Mesothelial cell of epicardium (in vitro differentiated cells): ENCODE measurements at regions not wholly inside any gene's neighbourhood (a gene's known extent, or its start where the extent isn't known, plus 50 kb on each side); places are given as distances from the start of the nearest gene placed in this dataset.

Experiments
- DNase-seq, 2 experiments: peaks; one replicate each; pipeline ENCODE4 v3.0.0; 2021; ENCODE audit warnings: low spot score in 2 of 2; ENCODE audit not compliant: unreplicated experiment in 2 of 2
- H3K27ac Mint-ChIP-seq: 2 replicates; pipeline ENCODE4 v1.8.0; 2021; ENCODE audit warnings: mixed read lengths
- H3K27me3 Mint-ChIP-seq: 2 replicates; pipeline ENCODE4 v1.8.0; 2021; ENCODE audit warnings: low read depth, mixed read lengths
- H3K36me3 Mint-ChIP-seq: 2 replicates; pipeline ENCODE4 v1.8.0; 2021; ENCODE audit warnings: mixed read lengths
- H3K4me1 Mint-ChIP-seq: 2 replicates; pipeline ENCODE4 v1.8.0; 2021; ENCODE audit warnings: mixed read lengths
- H3K4me3 Mint-ChIP-seq: 2 replicates; pipeline ENCODE4 v1.8.0; 2021; ENCODE audit warnings: mild to moderate bottlenecking, moderate library complexity, mixed read lengths
- H3K9me3 Mint-ChIP-seq: 2 replicates; pipeline ENCODE4 v1.8.0; 2021; ENCODE audit warnings: mixed read lengths
- TF ChIP-seq, protein P1 (sequence below): fragments of 200-600 bp; sonication (generic); IDR thresholded peaks from one replicate; pipeline ENCODE4 v1.5.0; 2021; ENCODE audit warnings: antibody characterized with exemption; ENCODE audit not compliant: unreplicated experiment

DNA sequence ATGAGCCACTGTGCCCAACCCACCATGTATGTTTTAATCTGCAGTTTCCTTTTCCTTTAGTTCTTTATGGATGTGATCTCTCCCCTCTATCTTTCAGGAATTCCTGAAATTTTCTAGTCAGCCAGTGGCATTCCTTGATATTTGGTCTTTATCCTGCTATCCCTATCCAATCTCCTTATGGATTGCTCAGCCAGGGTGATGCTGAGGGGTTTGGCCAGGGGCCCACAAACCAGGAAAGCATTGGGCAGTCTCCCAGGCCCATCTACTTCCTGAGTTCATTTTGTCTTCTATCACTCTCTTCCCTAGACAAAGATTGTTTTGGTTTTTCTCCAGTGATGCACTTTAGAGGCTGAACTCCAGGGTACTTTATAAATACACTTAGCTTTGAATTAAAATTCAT is 115.9 kb downstream of the KATNIP start:
- H3K9me3 Mint-ChIP-seq = no peaks in the 10 kb centered on the region
- no peak for DNase-seq
- TF ChIP-seq, protein P1, sequence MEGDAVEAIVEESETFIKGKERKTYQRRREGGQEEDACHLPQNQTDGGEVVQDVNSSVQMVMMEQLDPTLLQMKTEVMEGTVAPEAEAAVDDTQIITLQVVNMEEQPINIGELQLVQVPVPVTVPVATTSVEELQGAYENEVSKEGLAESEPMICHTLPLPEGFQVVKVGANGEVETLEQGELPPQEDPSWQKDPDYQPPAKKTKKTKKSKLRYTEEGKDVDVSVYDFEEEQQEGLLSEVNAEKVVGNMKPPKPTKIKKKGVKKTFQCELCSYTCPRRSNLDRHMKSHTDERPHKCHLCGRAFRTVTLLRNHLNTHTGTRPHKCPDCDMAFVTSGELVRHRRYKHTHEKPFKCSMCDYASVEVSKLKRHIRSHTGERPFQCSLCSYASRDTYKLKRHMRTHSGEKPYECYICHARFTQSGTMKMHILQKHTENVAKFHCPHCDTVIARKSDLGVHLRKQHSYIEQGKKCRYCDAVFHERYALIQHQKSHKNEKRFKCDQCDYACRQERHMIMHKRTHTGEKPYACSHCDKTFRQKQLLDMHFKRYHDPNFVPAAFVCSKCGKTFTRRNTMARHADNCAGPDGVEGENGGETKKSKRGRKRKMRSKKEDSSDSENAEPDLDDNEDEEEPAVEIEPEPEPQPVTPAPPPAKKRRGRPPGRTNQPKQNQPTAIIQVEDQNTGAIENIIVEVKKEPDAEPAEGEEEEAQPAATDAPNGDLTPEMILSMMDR = no peak
- H3K4me3 Mint-ChIP-seq = no peak overlapping the region
- H3K27me3 Mint-ChIP-seq = no peaks in the 10 kb centered on the region
- H3K4me1 Mint-ChIP-seq = peaks cover 12% of the 10 kb centered on the region
- H3K36me3 Mint-ChIP-seq = peaks cover 23% of the 10 kb centered on the region
- H3K27ac Mint-ChIP-seq = peak overlapping the region; percentile 2

DNA sequence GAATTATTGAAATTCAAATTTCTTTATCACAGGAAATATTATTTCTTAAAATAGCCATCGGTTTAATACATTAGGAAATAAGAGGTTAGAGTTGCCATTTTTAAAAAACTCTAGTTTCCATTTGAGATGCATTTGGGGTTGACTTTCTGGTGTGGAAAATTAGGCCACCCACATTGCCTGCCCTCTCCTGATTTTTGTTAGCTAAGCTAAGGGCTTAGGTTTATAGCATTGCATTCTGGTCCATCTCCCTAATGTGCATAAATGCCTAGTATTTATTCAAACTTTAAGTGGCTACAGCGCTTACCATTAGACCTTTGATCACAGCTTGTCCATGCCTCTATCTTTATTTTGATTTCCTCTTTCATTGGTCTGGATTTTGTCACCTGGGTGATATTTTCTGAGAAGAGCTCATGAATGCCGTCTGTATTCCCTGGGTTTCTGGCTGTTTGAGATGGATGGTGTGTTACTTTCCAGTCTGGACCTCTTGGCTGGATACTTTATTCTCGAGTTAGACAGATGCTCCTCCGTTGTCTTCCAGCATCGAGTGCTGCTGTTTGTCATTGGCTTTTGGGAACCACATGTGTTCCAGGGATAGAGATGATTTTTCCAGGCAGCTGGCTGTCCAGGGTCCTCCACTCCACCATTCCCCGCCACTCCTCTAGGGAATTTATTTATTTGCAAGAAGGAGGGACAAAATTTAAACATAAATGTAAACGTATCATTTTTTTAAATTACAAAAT is 120.3 kb downstream of the KATNIP start:
- DNase-seq = no peak
- TF ChIP-seq, protein P1 = no peak
- peaks cover 9% of the 10 kb centered on the region for H3K9me3 Mint-ChIP-seq
- H3K36me3 Mint-ChIP-seq = peaks cover 32% of the 10 kb centered on the region
- peak overlapping the region; percentile 2 for H3K27ac Mint-ChIP-seq
- no peaks in the 10 kb centered on the region for H3K27me3 Mint-ChIP-seq
- H3K4me1 Mint-ChIP-seq = peaks cover 9% of the 10 kb centered on the region
- no peak overlapping the region for H3K4me3 Mint-ChIP-seq

DNA sequence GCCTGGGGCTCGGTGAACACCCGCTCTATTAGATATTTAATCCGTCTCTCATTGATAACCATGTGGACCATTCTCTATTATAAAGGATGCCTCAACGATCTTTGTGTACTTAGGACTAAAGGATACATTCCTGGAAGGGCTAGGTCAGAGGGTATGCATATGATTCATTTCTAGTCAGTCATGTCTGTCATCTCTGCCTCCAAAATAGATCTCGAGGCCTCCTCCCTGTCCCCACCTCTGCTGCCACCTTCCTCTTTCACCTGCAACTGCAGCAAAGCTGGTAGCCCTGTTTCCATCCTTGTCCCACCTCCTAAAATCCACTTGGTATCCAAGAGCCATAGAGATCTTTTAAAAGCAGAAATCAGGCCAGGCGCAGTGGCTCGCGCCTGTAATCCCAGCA is 121.5 kb downstream of the KATNIP start:
- H3K27ac Mint-ChIP-seq = no peak overlapping the region
- peaks cover 15% of the 10 kb centered on the region for H3K9me3 Mint-ChIP-seq
- TF ChIP-seq, protein P1 = no peak
- no peak overlapping the region for H3K4me3 Mint-ChIP-seq
- H3K27me3 Mint-ChIP-seq = no peaks in the 10 kb centered on the region
- H3K36me3 Mint-ChIP-seq = peaks cover 34% of the 10 kb centered on the region
- DNase-seq = no peak
- peaks cover 5% of the 10 kb centered on the region for H3K4me1 Mint-ChIP-seq

DNA sequence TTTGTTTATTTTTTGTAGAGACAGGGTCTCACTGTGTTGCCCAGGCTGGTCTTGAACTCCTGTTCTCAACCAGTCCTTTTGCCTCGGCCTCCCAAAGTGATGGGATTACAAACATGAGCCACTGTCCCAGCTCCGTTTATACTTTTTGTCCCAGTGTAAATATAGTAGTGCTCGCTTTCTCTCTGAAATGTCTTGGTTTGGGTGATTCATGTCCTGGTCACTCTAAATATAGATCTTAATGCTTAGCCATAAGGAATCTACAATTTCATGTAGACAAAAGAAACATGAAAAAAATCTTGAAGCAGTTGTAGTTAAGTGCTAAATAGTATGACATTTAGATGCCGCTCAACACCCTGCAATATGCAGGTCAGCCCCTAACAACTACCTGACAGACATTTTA is 126.9 kb downstream of the KATNIP start:
- TF ChIP-seq, protein P1 = no peak
- Mint-ChIP-seq H3K4me3 (no peak overlapping the region), H3K27ac (peak overlapping the region; percentile 25), H3K9me3 (peaks cover 15% of the 10 kb centered on the region), H3K36me3 (peaks cover 48% of the 10 kb centered on the region), H3K27me3 (no peaks in the 10 kb centered on the region), H3K4me1 (no peaks in the 10 kb centered on the region)
- DNase-seq = no peak

DNA sequence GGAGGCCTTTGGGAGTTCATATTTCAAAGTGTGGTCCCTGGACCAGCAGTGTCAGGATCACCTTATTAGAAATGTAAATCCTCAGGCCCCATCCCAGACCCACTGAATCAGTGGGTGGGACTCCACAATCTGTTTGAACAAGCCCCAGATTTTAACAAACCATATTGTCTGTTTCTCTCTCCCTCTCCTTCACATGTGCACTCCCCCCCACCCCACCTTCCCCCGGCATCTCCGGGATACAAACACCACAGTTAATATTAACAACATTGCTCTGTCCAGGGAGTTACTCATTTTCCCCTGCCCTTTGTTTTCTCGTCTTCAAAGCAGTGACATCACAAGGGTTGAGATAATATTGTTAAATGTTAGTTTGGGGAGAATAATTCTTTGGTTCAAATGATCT is 127.3 kb downstream of the KATNIP start:
- TF ChIP-seq, protein P1 = no peak
- Mint-ChIP-seq H3K9me3 (peaks cover 15% of the 10 kb centered on the region), H3K27me3 (no peaks in the 10 kb centered on the region), H3K27ac (no peak overlapping the region), H3K4me3 (no peak overlapping the region), H3K36me3 (peaks cover 49% of the 10 kb centered on the region), H3K4me1 (no peaks in the 10 kb centered on the region)
- no peak for DNase-seq
